Adrenal gland (tissue), 5 donors: ENCODE measurements at regions not wholly inside any gene's neighbourhood (a gene's known extent, or its start where the extent isn't known, plus 50 kb on each side); places are given as distances from the start of the nearest gene placed in this dataset.

Experiments
- POLR2A ChIP-seq, 2 donors: fragments of 450-650 bp; IDR thresholded peaks; one replicate each; pipeline ENCODE4 v1.6.1; 2017; ENCODE audit warnings: antibody characterized with exemption in 2 of 2, mild to moderate bottlenecking in 2 of 2, moderate library complexity in 1 of 2
- TF ChIP-seq, protein P1 (sequence below), 6 experiments: fragments of 450-650 bp in 4 of 6; fragments of 200-600 bp in 2 of 6; sonication (generic) in 1 of 6; IDR thresholded peaks; 1 replicate in 5 of 6; 2 replicates in 1 of 6; pipeline versions ENCODE4 v1.5.1 to v1.8.0; 2016 to 2021; ENCODE audit warnings: antibody characterized with exemption in 6 of 6, mild to moderate bottlenecking in 2 of 6, moderate library complexity in 1 of 6
- donor health status: DM: no; HTN: no; CAD: no.

DNA sequence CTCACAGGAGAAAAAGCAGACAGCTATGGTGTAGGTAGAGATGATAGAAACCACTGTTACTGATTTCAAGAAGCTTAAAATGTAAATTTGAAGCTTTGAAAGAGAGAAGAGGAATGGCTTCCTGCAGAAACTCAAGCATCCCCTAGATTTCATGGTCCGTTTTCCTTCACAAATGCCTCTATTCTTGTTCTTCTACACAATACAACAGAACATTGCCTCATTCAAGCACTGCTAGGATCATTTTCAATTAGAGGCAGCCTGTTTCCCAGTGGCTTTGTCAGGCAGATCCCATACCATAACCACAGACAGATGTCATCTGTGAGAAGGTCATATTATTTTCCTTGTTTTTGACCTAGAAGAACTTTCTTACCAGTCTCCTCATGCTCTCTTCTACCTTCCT is 77.9 kb upstream of the SPRED1 start:
- TF ChIP-seq, protein P1, sequence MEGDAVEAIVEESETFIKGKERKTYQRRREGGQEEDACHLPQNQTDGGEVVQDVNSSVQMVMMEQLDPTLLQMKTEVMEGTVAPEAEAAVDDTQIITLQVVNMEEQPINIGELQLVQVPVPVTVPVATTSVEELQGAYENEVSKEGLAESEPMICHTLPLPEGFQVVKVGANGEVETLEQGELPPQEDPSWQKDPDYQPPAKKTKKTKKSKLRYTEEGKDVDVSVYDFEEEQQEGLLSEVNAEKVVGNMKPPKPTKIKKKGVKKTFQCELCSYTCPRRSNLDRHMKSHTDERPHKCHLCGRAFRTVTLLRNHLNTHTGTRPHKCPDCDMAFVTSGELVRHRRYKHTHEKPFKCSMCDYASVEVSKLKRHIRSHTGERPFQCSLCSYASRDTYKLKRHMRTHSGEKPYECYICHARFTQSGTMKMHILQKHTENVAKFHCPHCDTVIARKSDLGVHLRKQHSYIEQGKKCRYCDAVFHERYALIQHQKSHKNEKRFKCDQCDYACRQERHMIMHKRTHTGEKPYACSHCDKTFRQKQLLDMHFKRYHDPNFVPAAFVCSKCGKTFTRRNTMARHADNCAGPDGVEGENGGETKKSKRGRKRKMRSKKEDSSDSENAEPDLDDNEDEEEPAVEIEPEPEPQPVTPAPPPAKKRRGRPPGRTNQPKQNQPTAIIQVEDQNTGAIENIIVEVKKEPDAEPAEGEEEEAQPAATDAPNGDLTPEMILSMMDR (IDR thresholded peaks at IDR 0.05) = no peak
- no peak for TF ChIP-seq POLR2A (IDR thresholded peaks at IDR 0.05)
